ENCODE measurements at regions not wholly inside any gene's neighbourhood (a gene's known extent, or its start where the extent isn't known, plus 50 kb on each side); places are given as distances from the start of the nearest gene placed in this dataset.

DNA sequence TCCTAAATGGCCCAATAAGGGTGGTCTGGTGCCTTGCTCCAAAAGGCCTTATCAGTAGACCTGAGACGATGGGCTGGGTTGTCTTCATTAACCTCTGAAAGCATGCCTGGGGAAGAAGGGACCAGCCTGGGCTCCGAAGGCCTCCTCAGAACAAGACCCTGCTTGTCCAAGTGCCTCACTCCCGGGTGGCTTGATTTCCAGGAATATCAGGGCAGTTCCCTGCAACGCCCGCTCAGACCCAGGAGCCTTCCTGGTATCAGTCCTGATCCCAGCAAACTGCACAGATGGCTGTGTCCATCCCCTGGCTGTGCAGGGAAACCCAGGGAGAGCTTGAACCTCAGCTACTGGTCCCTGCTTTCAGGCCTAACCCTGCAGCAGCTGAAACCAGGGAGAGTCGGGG, 49.9 kb upstream of the CUX1 start:
- ATAC-seq = no peak
- DNase-seq = no peak
- intact Hi-C loops (cut with DNase I, micrococcal nuclease) = no loop called here

All from left colon (tissue), 2 donors.